ENCODE measurements at regions not wholly inside any gene's neighbourhood (a gene's known extent, or its start where the extent isn't known, plus 50 kb on each side); places are given as distances from the start of the nearest gene placed in this dataset.

DNA sequence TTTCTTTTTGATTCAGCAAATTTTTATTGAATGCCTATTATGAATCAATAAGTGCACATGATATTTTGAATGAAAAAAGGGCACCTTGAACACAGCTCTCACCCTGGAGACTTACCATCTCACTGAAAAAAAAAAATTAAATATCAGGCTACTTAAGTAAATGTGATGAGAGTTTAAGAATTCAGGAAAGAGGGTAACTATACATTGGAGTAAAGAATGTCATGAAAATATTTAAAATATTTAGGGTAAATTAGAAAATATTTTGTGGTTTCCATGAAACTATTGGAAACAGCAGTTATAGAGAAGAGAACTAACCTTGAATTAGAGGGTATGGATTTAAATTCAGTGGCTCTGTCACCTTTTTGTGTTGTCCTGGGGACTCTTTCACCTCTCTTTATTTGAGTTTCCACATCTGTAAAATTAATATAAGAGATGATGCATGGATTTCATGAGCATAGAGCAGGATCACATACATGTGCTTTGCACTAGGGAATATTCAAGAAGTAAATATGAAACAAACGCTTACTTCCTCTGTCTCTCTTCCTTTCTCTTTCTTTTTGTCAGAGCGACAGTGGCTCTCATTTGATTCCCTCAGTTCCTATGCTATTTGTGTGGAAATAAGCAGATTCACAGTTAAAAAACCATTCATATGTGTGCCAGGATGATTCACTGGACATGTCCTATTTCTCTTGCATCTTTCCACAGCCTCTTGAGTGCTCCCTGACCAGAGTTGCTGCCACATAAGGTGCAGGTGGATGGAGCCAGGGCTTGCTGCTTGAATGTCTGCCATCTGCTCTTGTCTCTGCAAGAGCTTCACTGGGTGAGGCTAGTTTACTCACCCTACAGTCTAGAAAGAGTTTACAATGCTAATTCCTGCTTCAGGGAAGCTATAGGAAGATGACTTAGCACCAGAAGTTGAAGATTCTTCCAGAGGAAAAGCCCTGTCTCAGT is 533.1 kb downstream of the ETS1 start:
- FAIRE-seq: no peak
- DNase-seq (ENCODE audit: insufficient read length, low spot score): no peak
- TF ChIP-seq, protein P1, sequence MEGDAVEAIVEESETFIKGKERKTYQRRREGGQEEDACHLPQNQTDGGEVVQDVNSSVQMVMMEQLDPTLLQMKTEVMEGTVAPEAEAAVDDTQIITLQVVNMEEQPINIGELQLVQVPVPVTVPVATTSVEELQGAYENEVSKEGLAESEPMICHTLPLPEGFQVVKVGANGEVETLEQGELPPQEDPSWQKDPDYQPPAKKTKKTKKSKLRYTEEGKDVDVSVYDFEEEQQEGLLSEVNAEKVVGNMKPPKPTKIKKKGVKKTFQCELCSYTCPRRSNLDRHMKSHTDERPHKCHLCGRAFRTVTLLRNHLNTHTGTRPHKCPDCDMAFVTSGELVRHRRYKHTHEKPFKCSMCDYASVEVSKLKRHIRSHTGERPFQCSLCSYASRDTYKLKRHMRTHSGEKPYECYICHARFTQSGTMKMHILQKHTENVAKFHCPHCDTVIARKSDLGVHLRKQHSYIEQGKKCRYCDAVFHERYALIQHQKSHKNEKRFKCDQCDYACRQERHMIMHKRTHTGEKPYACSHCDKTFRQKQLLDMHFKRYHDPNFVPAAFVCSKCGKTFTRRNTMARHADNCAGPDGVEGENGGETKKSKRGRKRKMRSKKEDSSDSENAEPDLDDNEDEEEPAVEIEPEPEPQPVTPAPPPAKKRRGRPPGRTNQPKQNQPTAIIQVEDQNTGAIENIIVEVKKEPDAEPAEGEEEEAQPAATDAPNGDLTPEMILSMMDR (IDR thresholded peaks at IDR 0.05; ENCODE audit: insufficient read depth, missing control alignments): no peak

DNA sequence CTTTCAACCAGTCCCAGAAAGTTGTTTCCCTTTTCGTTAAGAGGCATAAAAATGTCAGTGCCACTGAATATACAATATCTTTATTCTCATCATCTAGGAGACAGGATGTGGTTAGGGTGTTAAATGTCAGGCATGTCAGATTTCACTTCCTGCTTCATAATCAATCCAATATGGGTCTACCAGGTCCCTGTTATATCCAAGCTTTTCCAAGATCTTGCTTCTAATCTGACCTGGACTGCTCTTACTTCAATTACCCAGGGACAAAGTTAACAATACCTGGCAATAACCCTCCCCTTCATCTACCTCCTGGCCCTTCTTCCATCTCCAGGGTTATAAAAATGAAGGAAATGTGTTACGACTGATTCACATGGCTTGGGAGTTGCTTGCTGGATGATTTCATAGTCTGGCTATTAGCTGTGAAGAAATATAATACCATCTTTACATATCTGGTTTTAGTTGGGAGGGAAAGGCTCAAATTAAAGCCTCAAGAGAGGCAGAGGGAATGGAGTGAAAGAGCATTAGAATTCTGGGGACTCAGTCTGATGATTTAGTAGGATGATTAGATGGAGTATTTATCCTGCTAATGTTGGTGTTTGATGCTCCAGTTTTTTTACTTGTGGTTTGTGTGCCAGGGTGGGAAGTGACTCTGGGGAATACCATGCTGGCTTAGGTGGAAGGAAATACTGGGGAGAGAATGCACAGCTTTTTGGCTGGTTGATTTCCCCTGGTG is 534.3 kb downstream of the ETS1 start:
- TF ChIP-seq, protein P1 (IDR thresholded peaks at IDR 0.05; ENCODE audit: insufficient read depth, missing control alignments): no peak
- no peak for FAIRE-seq
- DNase-seq (ENCODE audit: insufficient read length, low spot score): no peak

DNA sequence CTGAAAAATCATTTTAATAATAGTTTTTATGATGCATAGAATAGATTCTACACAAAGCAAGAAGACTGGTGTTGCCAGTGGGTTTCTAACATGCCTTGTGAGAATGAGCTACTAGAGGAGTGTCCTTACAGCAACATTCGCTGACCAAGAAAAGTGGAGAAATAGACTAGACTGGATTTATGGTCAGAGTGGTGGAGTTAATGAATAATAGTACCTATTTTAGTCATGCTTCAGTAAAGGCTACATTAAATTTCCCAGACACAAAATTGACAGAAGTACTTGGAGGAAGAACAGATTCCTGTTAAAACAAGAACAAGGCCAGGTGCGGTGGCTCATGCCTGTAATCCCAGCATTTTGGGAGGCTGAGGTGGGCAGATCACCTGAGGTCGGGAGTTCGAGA is 539.2 kb downstream of the ETS1 start:
- DNase-seq (ENCODE audit: insufficient read length, low spot score) (no peak), FAIRE-seq (no peak)
- TF ChIP-seq, protein P1 (IDR thresholded peaks at IDR 0.05; ENCODE audit: insufficient read depth, missing control alignments): no peak

DNA sequence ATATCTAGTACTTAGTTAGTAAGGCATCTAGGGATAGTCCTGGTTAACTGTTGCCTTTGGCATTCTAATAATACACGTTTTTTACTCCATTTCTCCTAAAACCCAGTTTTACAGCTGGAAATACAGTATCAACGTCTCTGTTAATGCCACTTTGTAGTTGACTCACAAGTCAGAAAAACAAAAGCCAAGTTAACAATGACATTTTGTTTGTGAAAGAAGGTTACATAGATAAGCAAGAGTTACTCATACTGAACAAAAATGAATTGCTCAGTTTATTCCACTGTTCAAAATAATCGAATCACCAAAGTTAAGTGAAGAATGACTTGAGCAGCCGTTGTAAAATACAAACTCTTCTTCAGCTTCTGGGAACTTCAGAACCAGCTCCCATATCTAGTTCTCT is 540.3 kb downstream of the ETS1 start:
- TF ChIP-seq, protein P1 (IDR thresholded peaks at IDR 0.05; ENCODE audit: insufficient read depth, missing control alignments): no peak
- no peak for DNase-seq (ENCODE audit: insufficient read length, low spot score)
- no peak for FAIRE-seq

DNA sequence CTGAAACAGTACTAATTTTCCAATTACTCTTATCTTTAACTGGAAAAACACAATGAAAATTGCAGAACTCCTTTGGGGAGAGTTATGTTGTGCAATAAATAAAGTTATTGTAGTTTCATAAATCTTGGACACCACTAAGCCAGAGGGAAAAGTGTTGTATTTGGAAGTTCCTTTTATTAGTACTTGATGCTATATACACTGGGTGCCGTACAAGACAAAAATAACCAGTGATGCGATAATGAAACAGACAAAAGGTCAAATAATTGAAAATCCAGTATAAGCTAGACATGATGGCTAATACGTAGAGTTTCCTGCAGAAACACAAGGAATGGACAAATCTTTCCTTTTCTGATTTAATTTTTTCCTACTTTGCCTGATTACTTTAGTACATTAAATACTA is 541.1 kb downstream of the ETS1 start:
- DNase-seq (ENCODE audit: insufficient read length, low spot score) (no peak), FAIRE-seq (no peak)
- TF ChIP-seq, protein P1 (IDR thresholded peaks at IDR 0.05; ENCODE audit: insufficient read depth, missing control alignments): no peak

DNA sequence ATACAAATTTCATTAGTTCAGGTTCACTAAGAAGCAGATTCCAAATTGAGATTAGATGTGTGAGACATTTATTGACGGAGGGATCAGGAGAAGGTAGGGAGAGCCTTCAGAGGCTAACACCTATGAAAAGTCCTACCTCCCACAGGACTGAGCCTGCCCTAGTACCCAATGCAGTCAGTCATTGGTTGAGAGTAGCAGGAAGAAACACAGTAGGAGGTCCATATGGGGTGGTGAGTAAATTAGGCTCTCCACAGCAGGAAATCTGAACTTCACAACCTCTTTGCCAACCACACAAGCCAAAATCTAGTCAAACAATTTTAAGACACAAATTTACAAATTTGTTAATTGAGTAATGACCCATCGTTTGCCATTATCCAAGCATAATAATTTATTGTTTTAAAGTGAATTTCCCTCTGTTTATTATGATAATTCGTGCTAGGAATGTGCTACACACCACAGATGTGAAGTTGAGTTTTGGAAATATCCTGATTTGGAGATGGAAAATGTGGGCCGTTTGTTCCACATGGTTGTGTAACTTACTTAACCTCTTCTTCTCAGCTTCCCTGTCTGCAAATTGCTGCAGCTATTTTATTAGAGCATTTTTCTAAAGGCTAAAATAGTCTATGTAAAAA is 542.1 kb downstream of the ETS1 start:
- no peak for DNase-seq (ENCODE audit: insufficient read length, low spot score)
- TF ChIP-seq, protein P1 (IDR thresholded peaks at IDR 0.05; ENCODE audit: insufficient read depth, missing control alignments): no peak
- no peak for FAIRE-seq
